Coronary artery (tissue), 2 donors: ENCODE measurements at regions not wholly inside any gene's neighbourhood (a gene's known extent, or its start where the extent isn't known, plus 50 kb on each side); places are given as distances from the start of the nearest gene placed in this dataset.
"Not testable (repeated sequence)": the region's sequence is repeated elsewhere in the genome, so short reads cannot be mapped to it uniquely, and the experiment has no call there.

Source experiments
- DNase-seq: peaks from one replicate; pipeline ENCODE4 v3.0.0-alpha.2; 2017; ENCODE audit warnings: low spot score
- H3K27ac ChIP-seq, 2 donors: fragments of 200-600 bp; sonication (generic); one replicate each; pipeline ENCODE4 v1.5.1; 2016 to 2019
- H3K4me3 ChIP-seq: fragments of 200-600 bp; sonication (generic); 2 replicates; pipeline ENCODE4 v1.5.1; 2016; ENCODE audit warnings: mild to moderate bottlenecking, moderate library complexity
- TF ChIP-seq, protein P1 (sequence below): fragments of 200-600 bp; sonication (generic); IDR thresholded peaks from one replicate; pipeline ENCODE4 v1.5.1; 2019; ENCODE audit warnings: antibody characterized with exemption

DNA sequence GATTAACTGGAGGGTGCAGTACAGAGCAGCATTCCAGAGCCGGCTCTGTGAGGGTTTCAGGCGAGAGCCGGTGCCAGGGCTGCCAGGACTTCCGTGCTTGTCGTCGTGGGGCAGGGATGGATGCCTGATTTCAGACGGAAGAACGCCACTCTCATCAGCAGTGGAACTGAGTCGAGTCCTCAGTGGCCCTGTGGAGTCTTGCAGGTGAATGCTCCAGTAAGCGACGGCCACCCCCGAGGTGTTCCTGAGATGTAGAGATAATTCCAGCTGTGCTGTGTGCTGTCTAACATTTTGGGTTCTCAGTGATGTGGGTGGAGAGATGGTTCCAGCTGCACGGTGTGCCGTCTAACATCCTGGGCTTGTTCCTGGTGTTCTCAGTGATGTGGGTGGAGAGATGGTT, 103.1 kb upstream of the ALKAL2 start:
- TF ChIP-seq, protein P1, sequence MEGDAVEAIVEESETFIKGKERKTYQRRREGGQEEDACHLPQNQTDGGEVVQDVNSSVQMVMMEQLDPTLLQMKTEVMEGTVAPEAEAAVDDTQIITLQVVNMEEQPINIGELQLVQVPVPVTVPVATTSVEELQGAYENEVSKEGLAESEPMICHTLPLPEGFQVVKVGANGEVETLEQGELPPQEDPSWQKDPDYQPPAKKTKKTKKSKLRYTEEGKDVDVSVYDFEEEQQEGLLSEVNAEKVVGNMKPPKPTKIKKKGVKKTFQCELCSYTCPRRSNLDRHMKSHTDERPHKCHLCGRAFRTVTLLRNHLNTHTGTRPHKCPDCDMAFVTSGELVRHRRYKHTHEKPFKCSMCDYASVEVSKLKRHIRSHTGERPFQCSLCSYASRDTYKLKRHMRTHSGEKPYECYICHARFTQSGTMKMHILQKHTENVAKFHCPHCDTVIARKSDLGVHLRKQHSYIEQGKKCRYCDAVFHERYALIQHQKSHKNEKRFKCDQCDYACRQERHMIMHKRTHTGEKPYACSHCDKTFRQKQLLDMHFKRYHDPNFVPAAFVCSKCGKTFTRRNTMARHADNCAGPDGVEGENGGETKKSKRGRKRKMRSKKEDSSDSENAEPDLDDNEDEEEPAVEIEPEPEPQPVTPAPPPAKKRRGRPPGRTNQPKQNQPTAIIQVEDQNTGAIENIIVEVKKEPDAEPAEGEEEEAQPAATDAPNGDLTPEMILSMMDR = no peak
- Histone ChIP-seq H3K4me3 (no peak overlapping the region), H3K27ac (no peak overlapping the region)
- DNase-seq = no peak

DNA sequence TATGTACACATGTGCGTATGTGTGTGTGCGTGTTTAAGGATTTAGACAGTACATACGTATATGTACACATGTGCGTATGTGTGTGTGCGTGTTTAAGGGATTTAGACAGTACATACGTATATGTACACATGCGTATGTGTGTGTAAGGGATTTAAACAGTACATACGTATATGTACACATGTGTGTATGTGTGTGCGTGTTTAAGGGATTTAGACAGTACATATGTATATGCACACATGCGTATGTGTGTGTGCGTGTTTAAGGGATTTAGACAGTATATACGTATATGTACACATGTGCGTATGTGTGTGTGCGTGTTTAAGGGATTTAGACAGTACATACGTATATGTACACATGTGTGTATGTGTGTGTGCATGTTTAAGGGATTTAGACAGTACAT, 102.1 kb upstream of the ALKAL2 start:
- H3K27ac ChIP-seq, DNase-seq, H3K4me3 ChIP-seq: not testable (repeated sequence)

DNA sequence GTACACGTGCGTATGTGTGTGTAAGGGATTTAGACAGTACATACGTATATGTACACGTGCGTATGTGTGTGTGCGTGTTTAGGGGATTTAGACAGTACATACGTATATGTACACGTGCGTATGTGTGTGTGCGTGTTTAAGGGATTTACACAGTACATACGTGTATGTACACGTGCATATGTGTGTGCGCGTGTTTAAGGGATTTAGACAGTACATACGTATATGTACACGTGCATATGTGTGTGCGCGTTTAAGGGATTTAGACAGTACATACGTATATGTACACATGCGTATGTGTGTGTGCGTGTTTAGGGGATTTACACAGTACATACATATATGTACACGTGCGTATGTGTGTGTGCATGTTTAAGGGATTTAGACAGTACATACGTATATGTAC, 100.9 kb upstream of the ALKAL2 start:
- H3K27ac ChIP-seq, H3K4me3 ChIP-seq, DNase-seq: not testable (repeated sequence)

DNA sequence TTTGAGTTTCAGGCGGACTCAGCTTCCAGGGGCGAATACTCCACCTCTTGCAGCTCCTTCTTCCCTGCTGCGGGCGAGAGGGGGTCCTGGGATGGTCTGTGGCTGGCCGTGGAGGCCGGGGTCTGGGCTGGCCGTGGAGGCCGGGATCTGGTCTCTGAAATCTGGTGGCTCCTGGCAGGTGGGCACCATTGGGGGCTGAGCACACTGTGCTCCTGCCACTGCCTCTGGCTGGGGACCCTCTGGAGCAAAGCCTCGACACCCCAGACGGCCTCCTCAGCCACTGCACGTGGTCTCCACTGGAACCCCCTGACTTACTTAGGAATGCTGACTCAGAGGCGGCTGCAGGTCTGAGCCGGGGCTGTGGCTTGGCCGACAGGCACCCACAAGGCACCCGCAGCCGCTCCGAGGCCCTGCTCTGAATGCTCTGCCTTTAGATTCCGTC, 100.1 kb upstream of the ALKAL2 start:
- Histone ChIP-seq H3K4me3 (no peak overlapping the region), H3K27ac (no peak overlapping the region)
- TF ChIP-seq, protein P1 = no peak
- no peak for DNase-seq

DNA sequence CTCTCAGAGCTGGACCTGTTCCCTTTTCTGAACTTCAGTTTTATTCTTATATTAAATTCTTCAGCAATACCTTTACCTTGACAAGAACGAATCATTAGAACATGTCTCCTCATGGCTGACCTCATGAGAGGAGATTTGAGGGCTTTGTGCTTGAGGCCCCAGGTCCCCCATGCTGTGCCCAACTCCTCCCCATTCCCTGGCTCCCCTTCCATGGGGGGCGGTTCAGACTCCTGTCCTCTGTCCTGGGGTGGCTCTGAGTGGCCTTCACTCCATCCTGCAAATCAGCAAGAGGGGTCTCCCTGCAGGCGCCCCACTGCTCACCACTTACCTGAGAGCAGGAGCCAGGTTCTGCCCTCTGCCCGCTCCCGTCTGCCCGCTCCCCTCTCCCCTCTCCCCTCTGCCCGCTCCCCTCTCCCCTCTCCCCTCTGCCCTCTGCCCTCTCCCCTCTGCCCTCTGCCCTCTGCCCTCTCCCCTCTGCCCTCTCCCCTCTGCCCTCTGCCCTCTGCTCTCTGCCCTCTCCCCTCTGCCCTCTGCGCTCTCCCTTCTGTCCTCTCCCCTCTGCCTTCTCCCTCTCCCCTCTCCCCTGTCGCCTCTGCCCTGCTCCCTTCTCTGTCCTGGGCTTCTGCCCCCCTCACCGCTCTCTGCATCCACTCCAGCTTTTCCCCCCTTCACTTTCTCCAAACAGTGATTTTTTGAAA, 98.7 kb upstream of the ALKAL2 start:
- DNase-seq = no peak
- TF ChIP-seq, protein P1 = no peak
- H3K4me3 ChIP-seq = no peak overlapping the region
- H3K27ac ChIP-seq = no peak overlapping the region

DNA sequence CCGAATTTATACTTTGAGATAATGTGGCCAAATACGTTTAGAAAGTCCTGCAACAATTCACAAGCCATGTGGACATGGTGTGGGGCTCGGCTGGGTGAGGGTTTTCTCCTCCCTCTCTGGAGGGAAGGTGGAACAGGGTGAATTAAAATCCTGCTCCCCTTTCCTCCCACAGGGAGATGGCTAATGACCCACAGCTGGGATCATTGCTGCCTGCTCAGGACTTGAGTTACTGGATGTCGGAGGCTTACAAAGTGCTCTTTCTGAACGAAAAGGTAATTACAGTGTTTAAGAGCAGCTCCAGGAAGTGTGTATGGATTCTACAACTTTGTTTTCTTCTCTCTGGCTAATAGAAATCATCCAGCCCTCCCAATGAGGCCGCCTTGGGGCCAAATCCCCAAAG, 97.9 kb upstream of the ALKAL2 start:
- Histone ChIP-seq H3K27ac (no peak overlapping the region), H3K4me3 (no peak overlapping the region)
- no peak for DNase-seq
- TF ChIP-seq, protein P1 = no peak

DNA sequence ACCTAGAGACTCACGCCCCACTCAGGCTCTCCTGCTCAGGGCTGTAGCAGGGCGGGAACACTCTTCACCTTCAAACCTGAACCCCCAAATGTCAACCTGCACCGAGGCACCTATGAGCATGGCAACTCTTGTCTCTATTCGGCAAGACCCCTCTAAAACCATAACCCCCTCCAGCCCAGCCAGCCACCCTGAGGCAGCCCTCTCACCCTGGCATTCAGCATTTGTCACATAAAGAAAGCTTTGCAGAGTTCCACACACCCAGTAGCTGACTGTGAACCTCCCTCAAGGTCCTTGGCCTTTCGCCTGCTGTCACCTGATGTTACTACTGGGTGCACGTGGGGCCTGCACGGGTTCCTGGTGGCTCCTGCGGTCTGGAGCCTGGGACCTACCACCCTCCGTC, 97.2 kb upstream of the ALKAL2 start:
- H3K4me3 ChIP-seq = no peak overlapping the region
- H3K27ac ChIP-seq = no peak overlapping the region
- no peak for DNase-seq
- TF ChIP-seq, protein P1 = no peak

DNA sequence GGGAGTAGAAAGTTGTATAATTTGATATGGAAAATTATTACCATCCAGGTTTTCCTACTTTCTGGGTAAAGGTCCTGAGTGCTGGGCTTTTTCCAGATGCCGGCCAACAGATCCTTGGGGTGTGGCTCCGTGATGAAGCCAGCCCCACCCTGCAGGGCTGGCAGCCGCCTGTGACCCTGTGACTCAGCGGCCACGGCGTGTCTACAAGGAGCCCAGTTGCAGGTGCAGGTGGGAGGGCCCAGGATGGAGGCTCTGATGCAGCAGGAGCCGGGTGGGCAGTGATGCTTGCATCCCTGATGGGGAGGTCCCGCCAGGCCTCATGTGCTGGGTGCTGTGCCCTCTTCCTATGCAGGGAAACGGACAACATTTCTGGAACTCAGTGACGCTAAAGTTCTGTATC, 96.0 kb upstream of the ALKAL2 start:
- TF ChIP-seq, protein P1 = no peak
- no peak overlapping the region for H3K27ac ChIP-seq
- DNase-seq = no peak
- H3K4me3 ChIP-seq = no peak overlapping the region
